Natural killer cell (primary cell): ENCODE measurements at regions not wholly inside any gene's neighbourhood (a gene's known extent, or its start where the extent isn't known, plus 50 kb on each side); places are given as distances from the start of the nearest gene placed in this dataset.

Experiments used
- ATAC-seq, 3 donors: fragments of 150-1000 bp in 2 of 3; fragments of 200-7000 bp in 1 of 3; cut with Tn5 transposase; 1 replicate in 1 of 3; 2 replicates in 2 of 3; pipeline ENCODE4 v1.10.0; 2021; ENCODE audit warnings: mild to moderate bottlenecking in 2 of 3, moderate library complexity in 2 of 3
- DNase-seq, 2 donors: peaks; one replicate each; pipeline versions ENCODE4 v3.0.0 to v3.0.0-alpha.2; 2013 to 2021; ENCODE audit warnings: mixed read lengths in 1 of 2
- H3K27ac ChIP-seq: one replicate; pipeline ENCODE4 v1.5.1; 2013; ENCODE audit warnings: mild to moderate bottlenecking, low read length
- H3K27me3 ChIP-seq: one replicate; pipeline ENCODE4 v1.6.1; 2013; ENCODE audit warnings: low read length; ENCODE audit not compliant: control insufficient read depth, insufficient read depth
- H3K36me3 ChIP-seq: one replicate; pipeline ENCODE4 v1.6.1; 2013; ENCODE audit warnings: low read length; ENCODE audit not compliant: control insufficient read depth, insufficient read depth
- H3K4me1 ChIP-seq: one replicate; pipeline ENCODE4 v1.6.1; 2013; ENCODE audit warnings: low read length; ENCODE audit not compliant: control insufficient read depth, insufficient read depth
- H3K4me3 ChIP-seq: one replicate; pipeline ENCODE4 v1.5.1; 2013; ENCODE audit warnings: low read length
- H3K9me3 ChIP-seq: one replicate; pipeline ENCODE4 v1.6.1; 2013; ENCODE audit warnings: low read length; ENCODE audit not compliant: control insufficient read depth, insufficient read depth
- H3K27ac Mint-ChIP-seq, 2 donors: one replicate each; pipeline ENCODE4 v1.8.0; 2022; ENCODE audit warnings: mild to moderate bottlenecking in 2 of 2, mixed read lengths in 2 of 2, moderate library complexity in 1 of 2
- H3K27me3 Mint-ChIP-seq, 2 donors: one replicate each; pipeline ENCODE4 v1.8.0; 2022; ENCODE audit warnings: low read depth in 2 of 2, mixed read lengths in 2 of 2
- H3K36me3 Mint-ChIP-seq: one replicate; pipeline ENCODE4 v1.8.0; 2022; ENCODE audit warnings: mixed read lengths
- H3K4me1 Mint-ChIP-seq, 2 donors: one replicate each; pipeline ENCODE4 v1.8.0; 2022; ENCODE audit warnings: mixed read lengths in 2 of 2
- H3K4me3 Mint-ChIP-seq: one replicate; pipeline ENCODE4 v1.8.0; 2022; ENCODE audit warnings: mild to moderate bottlenecking, moderate library complexity, mixed read lengths
- H3K9me3 Mint-ChIP-seq, 2 donors: one replicate each; pipeline ENCODE4 v1.8.0; 2022; ENCODE audit warnings: mixed read lengths in 2 of 2
- WGBS: methylation state at CpG from one replicate; pipeline ENCODE4 v1.1.7; 2013; ENCODE audit warnings: missing lambda C conversion rate; ENCODE audit not compliant: insufficient coverage; 5-methylcytosine and 5-hydroxymethylcytosine counted together
- intact Hi-C: fragments of 100-400 bp; cut with micrococcal nuclease; formaldehyde crosslinking; loops from one replicate; pipeline ENCODE4 v1.14.2; 2022
- TF ChIP-seq, protein P1 (sequence below): fragments of 200-600 bp; IDR thresholded peaks from one replicate; pipeline ENCODE4 v1.8.0; 2022; ENCODE audit warnings: antibody characterized with exemption

GRCh38 chr5:39542511-39543285 is 117.9 kb upstream of the DAB2 start:
- H3K9me3 ChIP-seq: no peaks in the 10 kb centered on the region
- no peaks in the 10 kb centered on the region for H3K27me3 ChIP-seq
- H3K4me1 Mint-ChIP-seq: peaks cover 0 to 5% of the 10 kb centered on the region in 2 donors
- 52% methylated on average over 2 of the region's 3 CpGs for WGBS
- H3K27ac Mint-ChIP-seq: no peak overlapping the region
- TF ChIP-seq, protein P1, sequence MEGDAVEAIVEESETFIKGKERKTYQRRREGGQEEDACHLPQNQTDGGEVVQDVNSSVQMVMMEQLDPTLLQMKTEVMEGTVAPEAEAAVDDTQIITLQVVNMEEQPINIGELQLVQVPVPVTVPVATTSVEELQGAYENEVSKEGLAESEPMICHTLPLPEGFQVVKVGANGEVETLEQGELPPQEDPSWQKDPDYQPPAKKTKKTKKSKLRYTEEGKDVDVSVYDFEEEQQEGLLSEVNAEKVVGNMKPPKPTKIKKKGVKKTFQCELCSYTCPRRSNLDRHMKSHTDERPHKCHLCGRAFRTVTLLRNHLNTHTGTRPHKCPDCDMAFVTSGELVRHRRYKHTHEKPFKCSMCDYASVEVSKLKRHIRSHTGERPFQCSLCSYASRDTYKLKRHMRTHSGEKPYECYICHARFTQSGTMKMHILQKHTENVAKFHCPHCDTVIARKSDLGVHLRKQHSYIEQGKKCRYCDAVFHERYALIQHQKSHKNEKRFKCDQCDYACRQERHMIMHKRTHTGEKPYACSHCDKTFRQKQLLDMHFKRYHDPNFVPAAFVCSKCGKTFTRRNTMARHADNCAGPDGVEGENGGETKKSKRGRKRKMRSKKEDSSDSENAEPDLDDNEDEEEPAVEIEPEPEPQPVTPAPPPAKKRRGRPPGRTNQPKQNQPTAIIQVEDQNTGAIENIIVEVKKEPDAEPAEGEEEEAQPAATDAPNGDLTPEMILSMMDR: no peak
- H3K36me3 Mint-ChIP-seq: no peaks in the 10 kb centered on the region
- peaks cover 0 to 6% of the 10 kb centered on the region in 2 donors for H3K27me3 Mint-ChIP-seq
- DNase-seq (no peak), ATAC-seq (no peak)
- no peak overlapping the region for H3K27ac ChIP-seq
- intact Hi-C loops: loop anchor here (10.0 kb wide), 1 partner anchor 398 kb away; no protein-coding TSS in a partner anchor
- no peak overlapping the region for H3K4me3 Mint-ChIP-seq
- H3K36me3 ChIP-seq: no peaks in the 10 kb centered on the region
- H3K4me1 ChIP-seq: no peaks in the 10 kb centered on the region
- no peak overlapping the region for H3K4me3 ChIP-seq
- no peaks in the 10 kb centered on the region for H3K9me3 Mint-ChIP-seq

GRCh38 chr5:39541920-39542319 is 117.1 kb upstream of the DAB2 start:
- no peak overlapping the region for H3K27ac Mint-ChIP-seq
- 87% methylated on average over 3 of the region's 5 CpGs for WGBS
- ATAC-seq: no peak

GRCh38 chr5:39539470-39539869 is 114.7 kb upstream of the DAB2 start:
- no peak for DNase-seq
- Histone ChIP-seq H3K27ac (no peak overlapping the region), H3K4me1 (no peaks in the 10 kb centered on the region), H3K36me3 (no peaks in the 10 kb centered on the region), H3K27me3 (no peaks in the 10 kb centered on the region), H3K4me3 (no peak overlapping the region), H3K9me3 (no peaks in the 10 kb centered on the region)
- WGBS: 84% methylated on average over 3 of the region's 3 CpGs
- no peaks in the 10 kb centered on the region for H3K4me1 Mint-ChIP-seq
- no peak overlapping the region for H3K27ac Mint-ChIP-seq
- TF ChIP-seq, protein P1: no peak
- H3K27me3 Mint-ChIP-seq: peaks cover 7 to 8% of the 10 kb centered on the region in 2 donors
- intact Hi-C loops: no loop called here
- no peaks in the 10 kb centered on the region for H3K9me3 Mint-ChIP-seq
- H3K4me3 Mint-ChIP-seq: no peak overlapping the region
- no peaks in the 10 kb centered on the region for H3K36me3 Mint-ChIP-seq
- no peak for ATAC-seq

More at GRCh38 chr5:39541920-39542319, 117.1 kb upstream of the DAB2 start:
- no peaks in the 10 kb centered on the region for H3K36me3 Mint-ChIP-seq
- H3K4me3 ChIP-seq: no peak overlapping the region
- H3K9me3 Mint-ChIP-seq: no peaks in the 10 kb centered on the region
- no peaks in the 10 kb centered on the region for H3K27me3 ChIP-seq
- DNase-seq: no peak
- TF ChIP-seq, protein P1: no peak
- intact Hi-C loops: loop anchor here (10.0 kb wide), 1 partner anchor 397 kb away; no protein-coding TSS in a partner anchor
- H3K4me1 ChIP-seq: no peaks in the 10 kb centered on the region
- H3K27ac ChIP-seq: no peak overlapping the region
- no peaks in the 10 kb centered on the region for H3K9me3 ChIP-seq
- peaks cover 6 to 7% of the 10 kb centered on the region in 2 donors for H3K27me3 Mint-ChIP-seq
- no peaks in the 10 kb centered on the region for H3K4me1 Mint-ChIP-seq
- H3K4me3 Mint-ChIP-seq: no peak overlapping the region
- no peaks in the 10 kb centered on the region for H3K36me3 ChIP-seq
